Thymus (tissue), 11 donors: ENCODE measurements at regions not wholly inside any gene's neighbourhood (a gene's known extent, or its start where the extent isn't known, plus 50 kb on each side); places are given as distances from the start of the nearest gene placed in this dataset.

ENCODE experiments used
- DNase-seq, 9 donors: peaks; one replicate each; pipeline ENCODE4 v3.0.0-alpha.2; 2013; ENCODE audit warnings: low spot score in 9 of 9, low read depth in 6 of 9, missing footprints in 1 of 9
- H3K27ac ChIP-seq, 2 donors: one replicate each; pipeline ENCODE4 v1.5.1; 2013; ENCODE audit warnings: control low read depth in 1 of 2, low read depth in 1 of 2, low read length in 1 of 2, mild to moderate bottlenecking in 1 of 2, moderate library complexity in 1 of 2
- H3K27me3 ChIP-seq, 2 donors: one replicate each; pipeline ENCODE4 v1.5.1; 2013; ENCODE audit warnings: low read length in 1 of 2; ENCODE audit not compliant: control insufficient read depth in 2 of 2, insufficient read depth in 1 of 2
- H3K36me3 ChIP-seq, 2 donors: one replicate each; pipeline ENCODE4 v1.5.1; 2013; ENCODE audit warnings: low read length in 1 of 2, mild to moderate bottlenecking in 1 of 2, moderate library complexity in 1 of 2; ENCODE audit not compliant: control insufficient read depth in 2 of 2, insufficient read depth in 2 of 2
- H3K4me1 ChIP-seq, 2 donors: one replicate each; pipeline ENCODE4 v1.5.1; 2013; ENCODE audit warnings: low read length in 2 of 2; ENCODE audit not compliant: control insufficient read depth in 2 of 2, insufficient read depth in 2 of 2
- H3K4me3 ChIP-seq, 2 donors: one replicate each; pipeline ENCODE4 v1.5.1; 2013; ENCODE audit warnings: low read length in 2 of 2, control low read depth in 1 of 2, mild to moderate bottlenecking in 1 of 2
- H3K9me3 ChIP-seq, 2 donors: one replicate each; pipeline ENCODE4 v1.5.1; 2013; ENCODE audit warnings: low read length in 1 of 2, mild to moderate bottlenecking in 1 of 2; ENCODE audit not compliant: control insufficient read depth in 2 of 2, insufficient read depth in 1 of 2
- WGBS: extraction: QIAGEN DNeasy Blood & Tissue Kit; methylation state at CpG from one replicate; pipeline ENCODE4 v1.1.7; 2013; 5-methylcytosine and 5-hydroxymethylcytosine counted together
- donor health status: healthy.

GRCh38 chr18:73780218-73780617 lies 367.4 kb downstream of the FBXO15 start:
- peaks cover 0 to 2% of the 10 kb centered on the region in 2 donors for H3K9me3 ChIP-seq
- H3K27ac ChIP-seq: no peak overlapping the region
- no peaks in the 10 kb centered on the region for H3K36me3 ChIP-seq
- DNase-seq: no peak
- no peak overlapping the region for H3K4me3 ChIP-seq
- H3K4me1 ChIP-seq: no peaks in the 10 kb centered on the region
- WGBS: 97% methylated on average over 7 of the region's 7 CpGs
- H3K27me3 ChIP-seq: no peaks in the 10 kb centered on the region

DNA sequence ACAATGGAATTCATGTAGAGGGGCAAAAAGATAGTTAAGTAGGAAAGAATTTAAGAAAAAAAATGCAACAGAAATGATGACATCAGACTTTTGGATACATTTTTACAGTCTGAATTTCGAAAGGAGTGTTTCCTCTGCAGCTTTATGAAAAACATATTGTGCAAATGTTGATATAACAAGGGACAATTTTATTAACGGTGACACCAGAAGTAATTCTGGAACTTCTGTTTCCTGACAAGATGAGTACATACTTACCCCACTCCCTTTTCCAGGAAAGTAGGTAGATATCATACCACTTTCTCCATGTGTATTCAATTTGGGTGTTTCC lies 369.6 kb downstream of the FBXO15 start:
- WGBS: 47% methylated on average over 2 of the region's 2 CpGs
- Histone ChIP-seq H3K4me3 (no peak overlapping the region), H3K9me3 (no peaks in the 10 kb centered on the region), H3K4me1 (no peaks in the 10 kb centered on the region), H3K27me3 (no peaks in the 10 kb centered on the region), H3K36me3 (no peaks in the 10 kb centered on the region), H3K27ac (no peak overlapping the region)
- no peak for DNase-seq

DNA sequence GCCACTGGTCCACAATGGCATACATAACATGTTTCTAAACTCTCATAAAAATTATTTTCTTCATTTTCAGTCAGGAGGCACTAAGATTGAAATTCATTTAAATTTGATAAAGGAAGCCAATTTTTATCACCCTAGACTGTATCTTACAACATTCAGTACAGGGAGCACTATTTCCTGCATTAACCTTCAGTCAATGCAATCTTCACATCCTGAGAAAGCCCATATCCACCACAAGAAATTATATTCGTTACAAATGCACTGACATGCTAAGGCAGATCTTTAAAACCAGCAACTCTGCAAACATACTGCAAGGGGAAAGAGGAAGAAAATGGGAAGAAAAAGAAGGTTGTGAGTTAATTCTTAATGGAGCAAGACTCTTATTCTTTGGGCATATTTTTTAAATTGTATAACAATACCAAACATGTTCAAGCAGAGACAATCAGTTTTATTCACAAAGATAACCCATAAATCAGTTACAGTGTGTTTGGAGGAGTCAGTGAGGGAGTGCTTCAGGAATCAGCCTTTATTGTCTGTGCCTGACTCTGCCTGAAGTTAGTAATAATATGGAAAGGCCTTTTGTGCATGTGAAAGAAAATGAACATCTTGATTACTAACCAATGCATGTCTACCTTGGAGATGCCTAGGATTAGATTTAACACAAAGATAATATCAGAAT lies 370.1 kb downstream of the FBXO15 start:
- 18% methylated on average over 1 of the region's 1 CpG for WGBS

GRCh38 chr18:73774811-73775509 lies 372.7 kb downstream of the FBXO15 start:
- no peak overlapping the region for H3K27ac ChIP-seq
- WGBS: 93% methylated on average over 17 of the region's 17 CpGs

More for the DNA sequence above, 370.1 kb downstream of the FBXO15 start:
- Histone ChIP-seq H3K4me3 (no peak overlapping the region), H3K36me3 (no peaks in the 10 kb centered on the region), H3K4me1 (no peaks in the 10 kb centered on the region), H3K27me3 (no peaks in the 10 kb centered on the region), H3K27ac (no peak overlapping the region), H3K9me3 (no peaks in the 10 kb centered on the region)
- DNase-seq: no peak

GRCh38 chr18:73768043-73768442 lies 379.6 kb downstream of the FBXO15 start:
- whole genome bisulfite sequencing: 17% methylated on average over 6 of the region's 6 CpGs
- H3K4me3 ChIP-seq: no peak overlapping the region
- no peaks in the 10 kb centered on the region for H3K27me3 ChIP-seq
- no peaks in the 10 kb centered on the region for H3K36me3 ChIP-seq
- no peaks in the 10 kb centered on the region for H3K9me3 ChIP-seq
- H3K4me1 ChIP-seq: peaks cover 8 to 12% of the 10 kb centered on the region in 2 donors
- peak in 3 of 9 donors; percentile 5 to 48 (median 11) for DNase-seq
- no peak overlapping the region for H3K27ac ChIP-seq

More at GRCh38 chr18:73774811-73775509, 372.7 kb downstream of the FBXO15 start:
- no peak for DNase-seq
- no peak overlapping the region for H3K4me3 ChIP-seq
- no peaks in the 10 kb centered on the region for H3K9me3 ChIP-seq
- H3K4me1 ChIP-seq: no peaks in the 10 kb centered on the region
- H3K27me3 ChIP-seq: no peaks in the 10 kb centered on the region
- H3K36me3 ChIP-seq: no peaks in the 10 kb centered on the region

GRCh38 chr18:73766910-73767515 lies 380.6 kb downstream of the FBXO15 start:
- H3K9me3 ChIP-seq: no peaks in the 10 kb centered on the region
- peaks cover 8 to 12% of the 10 kb centered on the region in 2 donors for H3K4me1 ChIP-seq
- H3K27me3 ChIP-seq: no peaks in the 10 kb centered on the region
- H3K27ac ChIP-seq: no peak overlapping the region
- H3K4me3 ChIP-seq: no peak overlapping the region
- DNase-seq: peak in 6 of 9 donors; percentile 11 to 62 (median 21)
- WGBS: 4% methylated on average over 8 of the region's 8 CpGs
- H3K36me3 ChIP-seq: no peaks in the 10 kb centered on the region

- H3K4me1 ChIP-seq: peaks cover 0 to 11% of the 10 kb centered on the region in 2 donors
- WGBS: 96% methylated on average over 2 of the region's 2 CpGs
Observed at GRCh38 chr18:73758446-73758845, 389.2 kb downstream of the FBXO15 start.

DNA sequence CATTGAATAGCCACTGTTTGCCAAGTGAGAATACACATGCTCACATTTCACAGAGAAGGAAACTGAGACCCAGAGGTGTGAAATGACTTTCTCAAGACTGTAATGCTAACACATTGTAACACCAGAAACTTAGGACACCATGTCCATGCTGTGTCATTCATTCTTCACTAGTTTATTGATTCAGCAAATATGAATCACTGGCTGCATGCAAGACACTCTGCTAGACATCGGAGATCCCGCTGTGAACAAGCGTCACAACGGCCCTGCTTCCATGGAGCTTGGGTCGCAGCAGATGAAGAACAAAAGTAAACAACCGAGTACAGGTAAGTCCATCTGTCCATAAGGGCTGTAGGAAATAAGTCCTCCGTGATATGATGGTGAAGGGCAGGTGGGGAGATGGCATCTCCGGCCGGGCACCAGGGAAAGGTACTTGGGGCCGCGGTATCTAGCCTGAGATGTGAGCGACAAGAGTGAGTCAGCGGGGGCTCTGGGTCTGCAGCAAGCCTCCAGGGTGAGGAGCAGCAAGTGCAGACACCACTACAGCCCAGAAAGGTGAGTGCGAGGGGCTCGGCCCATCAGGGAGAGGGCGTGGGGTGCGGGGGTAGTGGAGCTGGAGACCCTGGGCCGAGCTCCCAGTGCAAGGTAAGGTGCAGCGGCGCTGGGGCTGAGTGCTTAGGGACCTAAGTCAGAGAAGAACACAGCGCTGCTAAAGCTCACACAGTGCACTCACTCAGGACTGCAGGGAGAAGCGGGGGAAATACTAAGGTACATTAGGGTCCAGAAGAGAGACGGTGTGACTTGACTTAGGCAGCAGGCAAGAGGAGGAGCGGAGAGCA lies 391.2 kb downstream of the FBXO15 start:
- Histone ChIP-seq H3K4me1 (peaks cover 0 to 11% of the 10 kb centered on the region in 2 donors), H3K36me3 (no peaks in the 10 kb centered on the region), H3K4me3 (no peak overlapping the region), H3K27me3 (no peaks in the 10 kb centered on the region), H3K9me3 (no peaks in the 10 kb centered on the region), H3K27ac (no peak overlapping the region)
- WGBS: 97% methylated on average over 24 of the region's 24 CpGs
- no peak for DNase-seq

More at GRCh38 chr18:73758446-73758845, 389.2 kb downstream of the FBXO15 start:
- H3K36me3 ChIP-seq: no peaks in the 10 kb centered on the region
- no peak overlapping the region for H3K4me3 ChIP-seq
- no peak for DNase-seq
- H3K27me3 ChIP-seq: no peaks in the 10 kb centered on the region
- H3K27ac ChIP-seq: no peak overlapping the region
- H3K9me3 ChIP-seq: no peaks in the 10 kb centered on the region
